SKM-1 (cell line): ENCODE measurements at regions not wholly inside any gene's neighbourhood (a gene's known extent, or its start where the extent isn't known, plus 50 kb on each side); places are given as distances from the start of the nearest gene placed in this dataset.

ENCODE experiments used
- DNase-seq: peaks from one replicate; lab custom pipeline; 2025; ENCODE audit not compliant: unreplicated experiment; lab: John Stamatoyannopoulos, UW

- DNase-seq: no peak
Observed at GRCh38 chr17:31593806-31594205, 202.3 kb downstream of the RAB11FIP4 start.

GRCh38 chr17:31591924-31592323 lies 200.4 kb downstream of the RAB11FIP4 start:
- DNase-seq: no peak

- no peak for DNase-seq
Observed at GRCh38 chr17:31588512-31588911, 197.0 kb downstream of the RAB11FIP4 start.

GRCh38 chr17:31588034-31588433 lies 196.6 kb downstream of the RAB11FIP4 start:
- no peak for DNase-seq
